ENCODE measurements at regions not wholly inside any gene's neighbourhood (a gene's known extent, or its start where the extent isn't known, plus 50 kb on each side); places are given as distances from the start of the nearest gene placed in this dataset.

GRCh38 chr2:173715441-173715840 lies 249.7 kb downstream of the SP3 start:
- 90% methylated on average over 5 of the region's 5 CpGs; no CpG with 5 or more reads in 1 of the 2 experiments for WGBS, 2 experiments (ENCODE audit: extremely low coverage in 1 of 2, insufficient coverage in 1 of 2, insufficient read length in 1 of 2, insufficient replicate concordance in 2 of 2, low coverage in 1 of 2, low lambda C conversion rate in 2 of 2, missing lambda C conversion rate in 1 of 2)
- Histone ChIP-seq H3K56ac (replicated peaks; ENCODE audit: insufficient read length, low read depth, low read length) (no peak overlapping the region), H4K20me1 (replicated peaks in 1 of 2; ENCODE audit: control insufficient read depth in 1 of 2, insufficient read depth in 2 of 2, low read length in 2 of 2) (no peaks in the 10 kb centered on the region), H2BK120ac (replicated peaks; ENCODE audit: low read depth, low read length) (no peak overlapping the region), H2BK15ac (ENCODE audit: low read length) (no peak overlapping the region), H2AK5ac (ENCODE audit: low read depth, low read length) (no peak overlapping the region), H3K4ac (replicated peaks; ENCODE audit: insufficient read length, low read depth, low read length) (no peak overlapping the region), H3K27me3 (replicated peaks in 1 of 4; ENCODE audit: control insufficient read depth in 3 of 4, extremely low read depth in 1 of 4, insufficient read depth in 3 of 4, low read length in 3 of 4) (no peaks in the 10 kb centered on the region; a peak in 1 of 7 replicates), H3K23me2 (ENCODE audit: low read depth, low read length) (no peaks in the 10 kb centered on the region), H3K9ac (replicated peaks in 1 of 4; ENCODE audit: extremely low read depth in 1 of 4, low read depth in 3 of 4, low read length in 3 of 4) (no peak overlapping the region), H3K4me3 (ENCODE audit: extremely low read depth in 1 of 4, insufficient read depth in 2 of 4, low read depth in 3 of 4, low read length in 4 of 4) (no peak overlapping the region), H3K18ac (ENCODE audit: extremely low read depth, low read length) (no peak overlapping the region), H2AFZ (ENCODE audit: low read length) (no peak overlapping the region), H4K91ac (replicated peaks; ENCODE audit: insufficient read length, low read length) (no peak overlapping the region), H3K4me1 (replicated peaks in 1 of 4; ENCODE audit: control insufficient read depth in 3 of 4, insufficient read depth in 4 of 4, low read length in 3 of 4) (no peaks in the 10 kb centered on the region), H3K27ac (ENCODE audit: low read depth, low read length) (no peak overlapping the region), H3K4me2 (ENCODE audit: insufficient read depth in 1 of 2, low read depth in 2 of 2, low read length in 2 of 2) (no peak overlapping the region), H3K36me3 (ENCODE audit: control insufficient read depth in 2 of 4, insufficient read depth in 4 of 4, low read length in 3 of 4) (no peaks in the 10 kb centered on the region), H3K79me2 (ENCODE audit: control insufficient read depth in 1 of 2, insufficient read depth in 2 of 2, low read length in 2 of 2) (no peaks in the 10 kb centered on the region), H3K23ac (ENCODE audit: insufficient read length) (no peak overlapping the region), H4K8ac (ENCODE audit: extremely low read depth, insufficient read depth, low read length) (no peak overlapping the region), H3K14ac (ENCODE audit: insufficient read length) (no peak overlapping the region), H2BK12ac (ENCODE audit: low read depth, low read length) (no peak overlapping the region), H4K5ac (ENCODE audit: insufficient read length, low read depth, low read length) (no peak overlapping the region), H3K79me1 (ENCODE audit: low read depth, low read length) (no peaks in the 10 kb centered on the region), H2BK20ac (ENCODE audit: low read length) (no peak overlapping the region), H2BK5ac (ENCODE audit: low read depth, low read length) (no peak overlapping the region), H3K9me3 (ENCODE audit: insufficient read depth in 2 of 2, low read depth in 1 of 2, low read length in 1 of 2) (no peaks in the 10 kb centered on the region)
- CTCF ChIA-PET (ENCODE audit: partially characterized antibody): interaction anchor here (0.6 kb wide), 1 partner anchor 910 kb away, joined by 3 read pairs; no protein-coding TSS in a partner anchor
- POLR2A ChIA-PET (ENCODE audit: partially characterized antibody): no interaction called here
- FAIRE-seq (no peak), DNase-seq (ENCODE audit: low read depth in 1 of 2, low spot score in 2 of 2) (no peak)
- TF ChIP-seq CREB1 (IDR thresholded peaks at IDR 0.05) (no peak), NANOG (IDR thresholded peaks at IDR 0.05; ENCODE audit: insufficient read depth, low read depth, low read length, poor library complexity, severe bottlenecking) (no peak), ZNF274 (IDR thresholded peaks at IDR 0.05; ENCODE audit: borderline replicate concordance, extremely low read depth, low read length) (no peak), USF2 (IDR thresholded peaks at IDR 0.05; ENCODE audit: low read length) (no peak), BCL11A (IDR thresholded peaks at IDR 0.05; ENCODE audit: low read depth in 2 of 2, low read length in 2 of 2) (no peak), JUN (IDR thresholded peaks at IDR 0.05; ENCODE audit: low read depth, low read length) (no peak), ASH2L (IDR thresholded peaks at IDR 0.05; ENCODE audit: low read length) (no peak), TAF7 (optimal IDR thresholded peaks at IDR 0.05; ENCODE audit: borderline replicate concordance, low read depth, low read length) (no peak), CBX8 (IDR thresholded peaks at IDR 0.05; ENCODE audit: borderline replicate concordance, low read depth, low read length) (no peak), RNF2 (IDR thresholded peaks at IDR 0.05; ENCODE audit: borderline replicate concordance, low read depth, low read length, missing control alignments, poor library complexity, severe bottlenecking) (no peak), KDM4A (IDR thresholded peaks at IDR 0.05; ENCODE audit: low read depth, low read length, severe bottlenecking) (no peak), TEAD4 (IDR thresholded peaks at IDR 0.05; ENCODE audit: low read depth, low read length) (no peak), YY1 (IDR thresholded peaks at IDR 0.05; ENCODE audit: low read depth, low read length) (no peak)
